Gastroesophageal sphincter (tissue), 3 donors: ENCODE measurements at regions not wholly inside any gene's neighbourhood (a gene's known extent, or its start where the extent isn't known, plus 50 kb on each side); places are given as distances from the start of the nearest gene placed in this dataset.

Experiments
- CTCF ChIP-seq, 4 experiments: fragments of 200-600 bp in 2 of 4; fragments of 450-650 bp in 2 of 4; sonication (generic) in 1 of 4; IDR thresholded peaks; one replicate each; pipeline ENCODE4 v1.5.1; 2017 to 2019; ENCODE audit warnings: antibody characterized with exemption in 4 of 4, mild to moderate bottlenecking in 2 of 4, moderate library complexity in 2 of 4
- POLR2A ChIP-seq, 2 donors: fragments of 450-650 bp; IDR thresholded peaks; one replicate each; pipeline ENCODE4 v1.6.1; 2017; ENCODE audit warnings: antibody characterized with exemption in 2 of 2, mild to moderate bottlenecking in 2 of 2, moderate library complexity in 1 of 2

GRCh38 chr15:72845981-72846383, 62.4 kb upstream of the ADPGK start:
- TF ChIP-seq POLR2A (IDR thresholded peaks at IDR 0.05) (no peak), CTCF (IDR thresholded peaks at IDR 0.05) (peak in 2 of 4 experiments; percentile 20 to 24)
